Body of pancreas (tissue), 4 donors: ENCODE measurements at regions not wholly inside any gene's neighbourhood (a gene's known extent, or its start where the extent isn't known, plus 50 kb on each side); places are given as distances from the start of the nearest gene placed in this dataset.

Experiments
- ATAC-seq: fragments of 150-250 bp; one replicate; pipeline ENCODE4 v1.9.1; 2016
- DNase-seq, 4 donors: peaks; one replicate each; pipeline ENCODE4 v3.0.0-alpha.2; 2019
- H3K27ac ChIP-seq, 4 donors: fragments of 200-600 bp; sonication (generic); 1 replicate in 3 of 4; 2 replicates in 1 of 4; pipeline versions ENCODE4 v1.5.1 to v1.6.1; 2016 to 2019; ENCODE audit warnings: mild to moderate bottlenecking in 1 of 4, mixed read lengths in 1 of 4, moderate library complexity in 1 of 4
- H3K27me3 ChIP-seq, 2 donors: fragments of 200-600 bp; sonication (generic); one replicate each; pipeline ENCODE4 v1.6.0; 2016; ENCODE audit warnings: mild to moderate bottlenecking in 1 of 2
- H3K36me3 ChIP-seq, 2 donors: fragments of 200-600 bp; sonication (generic); replicated peaks in 1 of 2; 2 replicates each; pipeline ENCODE4 v1.5.1; 2016; ENCODE audit warnings: low read depth in 2 of 2; ENCODE audit not compliant: insufficient read depth in 1 of 2
- H3K4me1 ChIP-seq: fragments of 200-600 bp; sonication (generic); one replicate; pipeline ENCODE4 v1.6.0; 2016
- H3K4me3 ChIP-seq, 2 donors: fragments of 200-600 bp; sonication (generic); 1 replicate in 1 of 2; 2 replicates in 1 of 2; pipeline ENCODE4 v1.5.1; 2016 to 2019
- H3K9me3 ChIP-seq, 3 donors: fragments of 200-600 bp; sonication (generic); 1 replicate in 2 of 3; 2 replicates in 1 of 3; pipeline ENCODE4 v1.5.1; 2016
- POLR2A ChIP-seq, 3 donors: fragments of 450-650 bp; IDR thresholded peaks; one replicate each; pipeline ENCODE4 v1.6.1; 2016; ENCODE audit warnings: antibody characterized with exemption in 3 of 3, mild to moderate bottlenecking in 2 of 3
- WGBS, 2 donors: methylation state at CpG; one replicate each; pipeline ENCODE4 v1.1.5; 2017; 5-methylcytosine and 5-hydroxymethylcytosine counted together
- intact Hi-C: fragments of 100-400 bp; cut with DNase I; formaldehyde crosslinking; loops from one replicate; pipeline ENCODE4 v1.15.1; 2023
- TF ChIP-seq, protein P1 (sequence below), 7 experiments: fragments of 450-650 bp in 4 of 7; fragments of 200-600 bp in 3 of 7; sonication (generic) in 3 of 7; IDR thresholded peaks; one replicate each; pipeline ENCODE4 v1.5.1; 2016 to 2019; ENCODE audit warnings: antibody characterized with exemption in 7 of 7

DNA sequence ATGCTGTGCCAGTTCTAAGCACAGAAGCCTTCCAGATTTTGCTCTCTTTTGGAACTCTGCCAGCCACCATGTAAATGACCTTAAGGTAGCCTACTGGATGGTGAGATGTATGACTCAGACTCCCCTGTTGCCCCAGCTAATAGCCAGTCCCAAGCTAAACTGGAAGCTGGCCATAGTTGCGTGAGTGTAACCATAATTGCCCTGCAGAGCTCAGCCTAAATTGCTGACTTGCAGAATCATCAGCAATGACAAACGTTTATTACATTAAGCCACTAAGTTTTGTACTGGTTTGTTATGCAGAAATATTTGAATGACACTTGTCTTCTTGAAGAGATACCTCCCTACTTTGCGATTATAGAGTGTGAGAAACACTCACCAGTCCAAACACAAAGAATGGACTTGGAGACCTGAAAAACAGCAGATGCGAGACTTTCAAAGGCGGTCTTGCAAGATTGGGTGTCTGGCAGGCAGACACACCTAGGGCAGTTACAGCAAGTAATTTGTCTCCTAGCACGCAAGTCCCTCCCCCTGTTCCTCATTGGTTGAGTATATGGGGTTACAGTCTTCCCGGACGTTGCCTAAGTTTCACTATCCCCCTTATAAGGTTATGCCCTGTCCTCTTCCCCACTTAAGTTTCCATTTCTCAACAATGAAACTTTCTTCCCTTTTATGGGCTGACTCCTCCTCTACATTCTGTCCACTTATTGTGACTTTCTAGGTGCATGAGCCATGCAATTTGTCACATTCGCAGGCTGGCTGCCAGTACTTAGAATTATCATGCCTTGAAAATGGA is 83.6 kb upstream of the XCR1 start:
- ATAC-seq, result no peak
- no peaks in the 10 kb centered on the region for H3K4me1 ChIP-seq
- no peak overlapping the region for H3K4me3 ChIP-seq
- H3K9me3 ChIP-seq, result no peaks in the 10 kb centered on the region
- 53 to 61% methylated on average over 9 of the region's 9 CpGs for WGBS, 2 donors
- H3K27me3 ChIP-seq, result no peaks in the 10 kb centered on the region
- peak overlapping the region in 1 of 4 donors; percentile 30 for H3K27ac ChIP-seq
- intact Hi-C loops, result no loop called here
- H3K36me3 ChIP-seq, result no peaks in the 10 kb centered on the region
- peak in 2 of 4 donors; percentile 47 to 77 for DNase-seq
- TF ChIP-seq POLR2A (IDR thresholded peaks at IDR 0.05), result peak in 1 of 3 donors; percentile 12
- TF ChIP-seq, protein P1, sequence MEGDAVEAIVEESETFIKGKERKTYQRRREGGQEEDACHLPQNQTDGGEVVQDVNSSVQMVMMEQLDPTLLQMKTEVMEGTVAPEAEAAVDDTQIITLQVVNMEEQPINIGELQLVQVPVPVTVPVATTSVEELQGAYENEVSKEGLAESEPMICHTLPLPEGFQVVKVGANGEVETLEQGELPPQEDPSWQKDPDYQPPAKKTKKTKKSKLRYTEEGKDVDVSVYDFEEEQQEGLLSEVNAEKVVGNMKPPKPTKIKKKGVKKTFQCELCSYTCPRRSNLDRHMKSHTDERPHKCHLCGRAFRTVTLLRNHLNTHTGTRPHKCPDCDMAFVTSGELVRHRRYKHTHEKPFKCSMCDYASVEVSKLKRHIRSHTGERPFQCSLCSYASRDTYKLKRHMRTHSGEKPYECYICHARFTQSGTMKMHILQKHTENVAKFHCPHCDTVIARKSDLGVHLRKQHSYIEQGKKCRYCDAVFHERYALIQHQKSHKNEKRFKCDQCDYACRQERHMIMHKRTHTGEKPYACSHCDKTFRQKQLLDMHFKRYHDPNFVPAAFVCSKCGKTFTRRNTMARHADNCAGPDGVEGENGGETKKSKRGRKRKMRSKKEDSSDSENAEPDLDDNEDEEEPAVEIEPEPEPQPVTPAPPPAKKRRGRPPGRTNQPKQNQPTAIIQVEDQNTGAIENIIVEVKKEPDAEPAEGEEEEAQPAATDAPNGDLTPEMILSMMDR (IDR thresholded peaks at IDR 0.05), result no peak

GRCh38 chr3:46107682-46108081 is 80.4 kb upstream of the XCR1 start:
- H3K27ac ChIP-seq, result no peak overlapping the region
- ATAC-seq, result no peak
- 58 to 68% methylated on average over 3 to 4 of the region's 4 CpGs for WGBS, 2 donors
- TF ChIP-seq, protein P1 (IDR thresholded peaks at IDR 0.05), result no peak
- no peak for TF ChIP-seq POLR2A (IDR thresholded peaks at IDR 0.05)
- intact Hi-C loops, result no loop called here
- no peak for DNase-seq
- H3K9me3 ChIP-seq, result no peaks in the 10 kb centered on the region
- H3K4me1 ChIP-seq, result no peaks in the 10 kb centered on the region
- H3K4me3 ChIP-seq, result no peak overlapping the region
- no peaks in the 10 kb centered on the region for H3K36me3 ChIP-seq
- H3K27me3 ChIP-seq, result no peaks in the 10 kb centered on the region

DNA sequence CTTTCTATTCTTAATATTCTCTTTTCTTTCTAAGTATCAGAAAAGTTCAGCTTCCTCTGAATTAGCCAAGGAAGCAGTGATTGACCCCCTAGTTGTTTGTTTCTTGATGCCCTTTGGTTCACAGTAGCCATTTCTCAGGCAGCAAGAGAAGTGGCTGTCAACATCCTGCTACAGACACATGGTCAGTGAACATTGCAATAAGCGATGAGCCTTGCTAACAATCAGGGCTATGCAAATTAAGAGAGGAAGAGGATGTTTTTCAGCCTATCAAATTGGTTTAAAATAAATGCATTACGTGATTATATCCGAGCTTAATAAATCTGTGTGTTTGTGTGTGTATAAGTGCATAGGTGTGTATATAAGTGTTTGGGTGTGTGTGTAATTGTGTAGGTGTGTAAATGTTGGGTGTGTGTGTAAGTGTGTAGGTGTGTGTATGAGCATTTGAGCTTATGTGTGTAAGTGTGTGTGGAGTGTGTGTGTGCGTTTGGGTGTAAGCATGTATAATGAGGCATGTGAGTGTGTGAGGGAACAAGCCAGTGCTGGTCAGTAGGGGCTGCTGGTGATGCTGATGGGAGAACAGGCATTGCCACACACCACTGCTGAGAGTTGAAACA is 78.1 kb upstream of the XCR1 start:
- H3K4me1 ChIP-seq, result no peaks in the 10 kb centered on the region
- no peak for DNase-seq
- no peak overlapping the region for H3K27ac ChIP-seq
- H3K36me3 ChIP-seq, result no peaks in the 10 kb centered on the region
- no peaks in the 10 kb centered on the region for H3K9me3 ChIP-seq
- H3K4me3 ChIP-seq, result no peak overlapping the region
- no peak for ATAC-seq
- H3K27me3 ChIP-seq, result no peaks in the 10 kb centered on the region
- TF ChIP-seq, protein P1 (IDR thresholded peaks at IDR 0.05), result no peak
- no peak for TF ChIP-seq POLR2A (IDR thresholded peaks at IDR 0.05)
- WGBS, 2 donors, result 70 to 80% methylated on average over 4 of the region's 4 CpGs
- intact Hi-C loops, result no loop called here

- DNase-seq, result no peak
- Histone ChIP-seq H3K4me1 (no peaks in the 10 kb centered on the region), H3K27ac (no peak overlapping the region), H3K36me3 (no peaks in the 10 kb centered on the region), H3K9me3 (no peaks in the 10 kb centered on the region), H3K4me3 (no peak overlapping the region), H3K27me3 (no peaks in the 10 kb centered on the region)
- intact Hi-C loops, result no loop called here
- ATAC-seq, result no peak
- WGBS, 2 donors, result 77 to 89% methylated on average over 1 of the region's 1 CpG
- TF ChIP-seq POLR2A (IDR thresholded peaks at IDR 0.05), result no peak
- TF ChIP-seq, protein P1 (IDR thresholded peaks at IDR 0.05), result no peak
These were observed 77.4 kb upstream of the XCR1 start for GRCh38 chr3:46104706-46105105.

- no peak overlapping the region for H3K27ac ChIP-seq
- no peak overlapping the region for H3K4me3 ChIP-seq
- H3K9me3 ChIP-seq, result no peaks in the 10 kb centered on the region
- intact Hi-C loops, result no loop called here
- DNase-seq, result no peak
- TF ChIP-seq, protein P1 (IDR thresholded peaks at IDR 0.05), result no peak
- TF ChIP-seq POLR2A (IDR thresholded peaks at IDR 0.05), result no peak
- ATAC-seq, result no peak
- no peaks in the 10 kb centered on the region for H3K4me1 ChIP-seq
- no peaks in the 10 kb centered on the region for H3K27me3 ChIP-seq
- H3K36me3 ChIP-seq, result no peaks in the 10 kb centered on the region
These were observed 75.5 kb upstream of the XCR1 start for GRCh38 chr3:46102780-46103130.
